Keratinocyte (primary cell): ENCODE measurements at regions not wholly inside any gene's neighbourhood (a gene's known extent, or its start where the extent isn't known, plus 50 kb on each side); places are given as distances from the start of the nearest gene placed in this dataset.

Experiments used
- EZH2 ChIP-seq: IDR thresholded peaks from one replicate; pipeline ENCODE4 v1.6.1; 2012; ENCODE audit warnings: inconsistent platforms, mild to moderate bottlenecking, low read length, moderate library complexity
- TF ChIP-seq, protein P1 (sequence below), 3 experiments: IDR thresholded peaks in 1 of 3; conservative IDR thresholded peaks in 1 of 3; optimal IDR thresholded peaks in 1 of 3; 2 replicates in 2 of 3; 3 replicates in 1 of 3; pipeline versions ENCODE3 to v1.5.1; 2011; ENCODE audit warnings: low read length in 3 of 3, mild to moderate bottlenecking in 3 of 3, moderate library complexity in 2 of 3, control low read depth in 1 of 3, inconsistent platforms in 1 of 3; ENCODE audit not compliant: insufficient read depth in 2 of 3; ENCODE audit errors: extremely low read depth in 1 of 3

DNA sequence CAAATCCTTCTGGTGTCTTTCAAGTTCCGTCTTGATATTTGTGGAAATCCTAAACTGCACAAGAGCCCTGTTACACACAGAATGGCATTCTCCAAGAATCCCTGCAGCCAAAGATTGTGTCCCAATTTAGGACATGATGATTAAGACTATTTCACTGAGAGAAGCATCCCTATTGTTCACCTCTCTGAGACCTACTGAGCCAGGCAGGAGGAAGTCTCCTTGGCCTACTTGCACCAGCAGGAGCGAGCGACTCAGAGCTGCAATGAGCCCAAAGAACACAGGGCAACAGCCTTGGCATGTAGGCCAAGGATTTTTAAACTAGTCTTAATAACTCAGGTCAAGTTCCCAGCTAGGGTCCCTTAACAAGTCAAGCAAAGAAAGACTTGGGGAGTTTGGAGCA is 79.4 kb upstream of the RUNX1 start:
- TF ChIP-seq, protein P1, sequence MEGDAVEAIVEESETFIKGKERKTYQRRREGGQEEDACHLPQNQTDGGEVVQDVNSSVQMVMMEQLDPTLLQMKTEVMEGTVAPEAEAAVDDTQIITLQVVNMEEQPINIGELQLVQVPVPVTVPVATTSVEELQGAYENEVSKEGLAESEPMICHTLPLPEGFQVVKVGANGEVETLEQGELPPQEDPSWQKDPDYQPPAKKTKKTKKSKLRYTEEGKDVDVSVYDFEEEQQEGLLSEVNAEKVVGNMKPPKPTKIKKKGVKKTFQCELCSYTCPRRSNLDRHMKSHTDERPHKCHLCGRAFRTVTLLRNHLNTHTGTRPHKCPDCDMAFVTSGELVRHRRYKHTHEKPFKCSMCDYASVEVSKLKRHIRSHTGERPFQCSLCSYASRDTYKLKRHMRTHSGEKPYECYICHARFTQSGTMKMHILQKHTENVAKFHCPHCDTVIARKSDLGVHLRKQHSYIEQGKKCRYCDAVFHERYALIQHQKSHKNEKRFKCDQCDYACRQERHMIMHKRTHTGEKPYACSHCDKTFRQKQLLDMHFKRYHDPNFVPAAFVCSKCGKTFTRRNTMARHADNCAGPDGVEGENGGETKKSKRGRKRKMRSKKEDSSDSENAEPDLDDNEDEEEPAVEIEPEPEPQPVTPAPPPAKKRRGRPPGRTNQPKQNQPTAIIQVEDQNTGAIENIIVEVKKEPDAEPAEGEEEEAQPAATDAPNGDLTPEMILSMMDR (optimal IDR thresholded peaks at IDR 0.05 in 1 of 3, IDR thresholded peaks at IDR 0.05 in 1 of 3, conservative IDR thresholded peaks at IDR 0.05 in 1 of 3; ENCODE audit: extremely low read depth in 1 of 3, insufficient read depth in 2 of 3, low read length in 3 of 3) = no peak
- TF ChIP-seq EZH2 = no peak
